Fibroblast of pulmonary artery (primary cell): ENCODE measurements at regions not wholly inside any gene's neighbourhood (a gene's known extent, or its start where the extent isn't known, plus 50 kb on each side); places are given as distances from the start of the nearest gene placed in this dataset.

Experiments
- DNase-seq: peaks from one replicate; pipeline ENCODE4 v3.0.0-alpha.2; 2010; ENCODE audit warnings: low read depth
- H3K4me3 ChIP-seq: replicated peaks from 2 replicates; pipeline ENCODE4 v1.5.1; 2011; ENCODE audit warnings: low read depth, mild to moderate bottlenecking, control low read depth, low read length, moderate library complexity
- TF ChIP-seq, protein P1 (sequence below): IDR thresholded peaks from 2 replicates; pipeline ENCODE4 v1.5.1; 2011; ENCODE audit warnings: mild to moderate bottlenecking, control low read depth, low read length, inconsistent platforms; ENCODE audit errors: missing control alignments

DNA sequence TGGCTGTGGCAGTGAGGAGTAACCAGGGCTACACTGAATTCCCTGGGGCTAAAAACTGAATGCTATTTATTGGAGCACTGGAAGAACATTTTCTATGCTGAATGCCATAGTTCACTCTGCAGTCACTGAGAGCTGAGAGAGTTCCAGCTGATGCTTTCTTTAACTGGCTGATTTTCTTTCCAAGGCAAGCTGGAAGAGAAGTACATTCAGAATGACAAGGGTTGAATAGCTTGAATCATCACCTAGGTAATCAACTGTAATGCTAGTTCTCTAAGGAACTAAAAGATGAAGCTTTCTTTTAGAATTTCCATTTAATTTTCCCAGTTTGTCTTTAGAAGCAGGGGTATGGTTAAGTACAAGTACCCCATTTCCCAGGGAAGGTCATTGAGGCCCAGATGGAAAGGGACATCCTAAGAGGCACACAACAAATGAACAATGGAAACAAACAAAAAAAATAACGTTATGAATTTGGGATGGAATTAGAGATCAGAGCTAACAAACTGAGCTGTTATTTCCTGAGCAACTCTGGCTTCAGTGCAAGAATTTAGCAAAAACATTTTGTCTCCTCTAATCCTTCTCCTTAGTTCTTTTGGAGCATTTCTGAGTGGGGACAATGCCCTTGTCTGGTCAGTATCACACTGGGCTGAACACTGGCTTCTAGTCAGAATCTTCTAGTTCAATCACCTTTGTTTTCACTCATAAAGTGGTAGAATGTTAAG, 132.8 kb upstream of the REG3A start:
- TF ChIP-seq, protein P1, sequence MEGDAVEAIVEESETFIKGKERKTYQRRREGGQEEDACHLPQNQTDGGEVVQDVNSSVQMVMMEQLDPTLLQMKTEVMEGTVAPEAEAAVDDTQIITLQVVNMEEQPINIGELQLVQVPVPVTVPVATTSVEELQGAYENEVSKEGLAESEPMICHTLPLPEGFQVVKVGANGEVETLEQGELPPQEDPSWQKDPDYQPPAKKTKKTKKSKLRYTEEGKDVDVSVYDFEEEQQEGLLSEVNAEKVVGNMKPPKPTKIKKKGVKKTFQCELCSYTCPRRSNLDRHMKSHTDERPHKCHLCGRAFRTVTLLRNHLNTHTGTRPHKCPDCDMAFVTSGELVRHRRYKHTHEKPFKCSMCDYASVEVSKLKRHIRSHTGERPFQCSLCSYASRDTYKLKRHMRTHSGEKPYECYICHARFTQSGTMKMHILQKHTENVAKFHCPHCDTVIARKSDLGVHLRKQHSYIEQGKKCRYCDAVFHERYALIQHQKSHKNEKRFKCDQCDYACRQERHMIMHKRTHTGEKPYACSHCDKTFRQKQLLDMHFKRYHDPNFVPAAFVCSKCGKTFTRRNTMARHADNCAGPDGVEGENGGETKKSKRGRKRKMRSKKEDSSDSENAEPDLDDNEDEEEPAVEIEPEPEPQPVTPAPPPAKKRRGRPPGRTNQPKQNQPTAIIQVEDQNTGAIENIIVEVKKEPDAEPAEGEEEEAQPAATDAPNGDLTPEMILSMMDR: no peak
- no peak for DNase-seq
- no peak overlapping the region for H3K4me3 ChIP-seq

DNA sequence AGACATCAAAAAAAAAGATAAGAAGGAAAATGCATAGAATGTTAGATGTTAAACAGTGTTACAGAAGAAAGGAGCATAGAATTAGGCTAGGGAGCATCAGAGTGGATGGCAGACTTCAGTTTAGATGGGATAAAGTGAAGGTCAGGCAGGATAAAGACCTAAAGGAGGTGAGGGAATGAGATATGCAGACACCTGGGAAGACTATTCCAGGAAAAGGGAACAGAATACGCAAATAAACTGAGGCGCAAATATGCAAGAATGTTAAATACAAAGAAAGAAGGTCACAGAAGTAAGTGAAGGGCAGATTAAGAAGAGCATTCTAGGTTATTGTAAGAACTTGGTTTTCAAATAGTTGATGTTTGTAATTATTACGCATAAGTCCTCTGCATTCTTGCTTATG, 116.3 kb upstream of the REG3A start:
- H3K4me3 ChIP-seq: no peak overlapping the region
- TF ChIP-seq, protein P1: no peak
- no peak for DNase-seq

DNA sequence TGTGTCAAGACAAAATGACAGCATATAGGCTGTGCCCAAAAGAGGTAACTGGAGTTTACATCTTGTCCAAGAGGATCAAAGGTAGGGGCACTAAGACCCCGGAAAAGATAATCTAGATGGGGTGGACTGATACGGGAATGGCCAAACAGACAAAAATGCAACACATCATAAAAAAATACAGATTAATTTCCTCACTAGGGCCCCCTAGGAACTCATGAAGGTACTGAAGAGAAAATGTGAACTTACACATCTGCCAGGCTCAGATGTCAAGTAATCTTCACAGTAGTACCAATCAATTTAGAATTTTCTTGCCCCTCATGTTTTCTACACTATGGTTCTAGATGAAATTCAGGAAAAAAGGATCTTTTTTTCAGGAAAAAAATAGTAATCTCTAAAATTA, 115.6 kb upstream of the REG3A start:
- DNase-seq: no peak
- TF ChIP-seq, protein P1: no peak
- no peak overlapping the region for H3K4me3 ChIP-seq

DNA sequence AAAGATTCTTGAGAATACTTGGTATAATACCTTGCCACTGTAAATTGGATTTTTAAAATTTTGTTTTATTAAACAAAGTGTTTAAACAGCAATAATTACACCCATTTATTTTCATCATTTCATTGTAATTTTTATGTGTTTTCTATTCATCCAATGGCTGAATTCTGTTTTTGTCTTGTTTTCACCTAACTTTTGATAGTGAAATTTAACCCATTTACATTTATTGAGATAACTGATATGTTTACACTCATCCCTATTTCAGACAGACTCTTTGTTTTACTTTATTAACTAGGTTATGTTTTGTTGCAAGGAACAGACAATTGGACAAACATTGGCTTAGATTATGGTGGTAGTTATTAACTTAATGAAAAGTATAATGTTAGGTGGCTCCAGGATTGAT, 113.1 kb upstream of the REG3A start:
- no peak for DNase-seq
- H3K4me3 ChIP-seq: no peak overlapping the region
- TF ChIP-seq, protein P1: no peak

DNA sequence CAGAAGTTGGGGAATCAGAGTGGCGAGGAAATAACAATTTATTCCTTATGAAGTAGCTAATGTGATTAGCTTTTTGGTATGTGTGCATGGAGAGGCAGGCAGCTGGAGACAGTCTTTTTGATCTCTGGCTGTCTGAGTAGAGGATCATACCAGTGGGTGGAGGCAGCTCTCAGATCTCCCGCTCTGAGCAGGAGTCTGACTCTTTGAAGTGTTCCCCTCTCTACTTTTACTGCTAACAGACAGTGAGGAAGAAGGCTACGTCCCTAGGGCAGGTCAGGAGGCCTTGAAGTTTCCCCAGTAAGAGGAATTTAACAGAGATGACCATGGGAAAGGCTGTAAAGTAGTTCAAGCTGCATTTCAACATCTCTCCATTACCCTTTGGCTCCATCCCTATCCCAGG, 111.9 kb upstream of the REG3A start:
- no peak overlapping the region for H3K4me3 ChIP-seq
- no peak for DNase-seq
- TF ChIP-seq, protein P1: no peak

DNA sequence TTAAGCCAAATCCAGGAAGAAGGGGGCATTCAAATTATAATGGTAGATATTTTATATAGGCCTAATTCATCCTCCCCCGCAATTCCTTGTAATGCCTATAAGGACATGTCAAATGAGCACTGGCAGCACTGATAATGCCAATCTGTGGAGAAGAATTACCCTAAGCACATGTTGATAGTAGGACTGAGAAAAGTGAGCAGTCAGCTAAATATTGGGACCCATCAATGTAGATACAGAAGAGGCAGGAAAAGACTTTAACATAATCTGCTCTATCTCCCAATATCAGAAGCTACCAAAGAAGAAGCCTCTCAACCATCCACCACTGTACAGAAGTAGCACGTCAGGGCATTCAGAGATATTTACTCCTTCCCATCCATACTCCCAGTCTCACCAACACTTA, 101.3 kb upstream of the REG3A start:
- TF ChIP-seq, protein P1: no peak
- H3K4me3 ChIP-seq: no peak overlapping the region
- no peak for DNase-seq

DNA sequence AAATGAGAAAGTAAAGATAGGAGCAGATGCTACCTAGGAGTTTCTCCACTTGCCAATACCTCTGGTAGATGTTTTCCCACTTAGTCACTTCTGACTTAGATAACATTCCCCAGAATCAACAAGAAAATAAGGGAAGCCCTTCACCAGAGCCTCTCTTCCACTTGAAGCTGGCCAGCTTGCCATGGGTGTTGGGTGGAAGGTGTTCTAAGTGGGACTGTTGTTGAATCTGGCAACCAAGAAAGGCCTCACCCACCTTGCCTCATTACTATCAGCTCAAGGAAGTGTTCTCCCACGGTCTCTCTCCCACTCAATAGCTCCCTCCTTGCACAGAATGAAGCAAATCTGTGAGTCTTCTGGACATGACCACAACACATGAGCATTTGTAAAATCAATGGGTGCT, 100.4 kb upstream of the REG3A start:
- DNase-seq: no peak
- H3K4me3 ChIP-seq: no peak overlapping the region
- TF ChIP-seq, protein P1: no peak
